HCT116 (cell line): ENCODE measurements at regions not wholly inside any gene's neighbourhood (a gene's known extent, or its start where the extent isn't known, plus 50 kb on each side); places are given as distances from the start of the nearest gene placed in this dataset.

ENCODE experiments used
- ATAC-seq: fragments of 200-7000 bp; cut with Tn5 transposase; 2 replicates; pipeline ENCODE4 v1.9.1; 2020; ENCODE audit warnings: mild to moderate bottlenecking, moderate library complexity
- BruUV-seq: library from RNA; stranded (reverse); fragments of 400-500 nt; replicated peaks from 2 replicates; lab custom pipeline; 2021; lab: Mats Ljungman, UMichigan
- CTCF ChIA-PET: fragments of 300-600 bp; sonication (Branson Sonifier 250); formaldehyde crosslinking; loops from one replicate; lab custom pipeline; 2021; ENCODE audit warnings: antibody characterized with exemption; lab: Charles Lee
- POLR2A ChIA-PET: fragments of 300-600, 350-600 bp; sonication (Branson Sonifier 250); formaldehyde crosslinking; loops from one replicate; lab custom pipeline; 2021; ENCODE audit warnings: antibody characterized with exemption; lab: Charles Lee
- RAD21 ChIA-PET, 2 experiments: fragments of 300-600 bp; sonication (Branson Sonifier 250); formaldehyde crosslinking; loops; one replicate each; lab custom pipeline; 2023; ENCODE audit warnings: low total read pairs in 2 of 2; ENCODE audit not compliant: uncharacterized antibody in 2 of 2, unreplicated experiment in 2 of 2, low non-redundant PET in 1 of 2; lab: Charles Lee
- DNase-seq: peaks from one replicate; pipeline ENCODE4 v3.0.0-alpha.2; 2010; ENCODE audit warnings: low read depth, low spot score
- H2AFZ ChIP-seq: fragments of 200-600 bp; shearing (Covaris generic), sonication (generic); 2 replicates; pipeline ENCODE4 v1.6.1; 2017; ENCODE audit warnings: low read depth, mixed run types, mixed read lengths, antibody characterized with exemption, low read length; ENCODE audit not compliant: poor library complexity, severe bottlenecking
- H3K27ac ChIP-seq: 2 replicates; pipeline ENCODE4 v1.5.1; 2012; ENCODE audit warnings: low read depth, low read length
- H3K27me3 ChIP-seq: fragments of 200-600 bp; sonication (generic); 2 replicates; pipeline ENCODE4 v1.6.1; 2016; ENCODE audit warnings: mixed run types, low read length, mixed read lengths; ENCODE audit not compliant: insufficient read depth
- H3K36me3 ChIP-seq, 2 experiments: fragments of 200-500 bp in 1 of 2; fragments of 200-600 bp in 1 of 2; sonication (Bioruptor generic) in 1 of 2; sonication (generic) in 1 of 2; 2 replicates each; pipeline versions ENCODE4 v1.5.1 to v1.6.1; 2014 to 2016; ENCODE audit warnings: low read length in 2 of 2, inconsistent platforms in 1 of 2, mixed read lengths in 1 of 2, mixed run types in 1 of 2; ENCODE audit not compliant: insufficient read depth in 2 of 2, control insufficient read depth in 1 of 2
- H3K4me1 ChIP-seq, 2 experiments: fragments of 200-600 bp in 1 of 2; sonication (generic) in 1 of 2; 2 replicates each; pipeline versions ENCODE4 v1.5.1 to v1.6.1; 2012 to 2017; ENCODE audit warnings: low read length in 2 of 2, inconsistent platforms in 1 of 2, mild to moderate bottlenecking in 1 of 2, mixed read lengths in 1 of 2, mixed run types in 1 of 2, moderate library complexity in 1 of 2; ENCODE audit not compliant: insufficient read depth in 2 of 2, control insufficient read depth in 1 of 2
- H3K4me2 ChIP-seq: fragments of 200-600 bp; sonication (generic); 2 replicates; pipeline ENCODE4 v1.6.1; 2017; ENCODE audit warnings: mixed run types, low read length, mixed read lengths
- H3K4me3 ChIP-seq, 2 experiments: fragments of 200-600 bp in 1 of 2; sonication (generic) in 1 of 2; replicated peaks in 1 of 2; 2 replicates each; pipeline ENCODE4 v1.5.1; 2011 to 2016; ENCODE audit warnings: low read length in 2 of 2, control low read depth in 1 of 2, low read depth in 1 of 2, mild to moderate bottlenecking in 1 of 2, mixed read lengths in 1 of 2, mixed run types in 1 of 2
- H3K79me2 ChIP-seq: fragments of 200-600 bp; sonication (generic); 2 replicates; pipeline ENCODE4 v1.6.1; 2017; ENCODE audit warnings: mild to moderate bottlenecking, mixed run types, low read length, moderate library complexity, mixed read lengths; ENCODE audit not compliant: insufficient read depth
- H3K9ac ChIP-seq: fragments of 200-600 bp; sonication (generic); 2 replicates; pipeline ENCODE4 v1.6.1; 2016; ENCODE audit warnings: low read length, mixed read lengths
- H3K9me2 ChIP-seq: fragments of 200-600 bp; sonication (generic), shearing (Covaris generic); 2 replicates; pipeline ENCODE4 v1.6.1; 2017; ENCODE audit warnings: mixed run types, mild to moderate bottlenecking, moderate library complexity; ENCODE audit not compliant: insufficient read depth
- H3K9me3 ChIP-seq, 2 experiments: fragments of 200-500 bp in 1 of 2; fragments of 200-600 bp in 1 of 2; sonication (Bioruptor generic) in 1 of 2; sonication (generic) in 1 of 2; 2 replicates each; pipeline ENCODE4 v1.6.1; 2014 to 2017; ENCODE audit warnings: low read length in 2 of 2, mixed read lengths in 2 of 2, inconsistent platforms in 1 of 2, low read depth in 1 of 2, mild to moderate bottlenecking in 1 of 2, mixed run types in 1 of 2, moderate library complexity in 1 of 2; ENCODE audit not compliant: control insufficient read depth in 1 of 2, insufficient read depth in 1 of 2
- H4K20me1 ChIP-seq: fragments of 200-600 bp; sonication (generic), shearing (Covaris generic); 2 replicates; pipeline ENCODE4 v1.6.1; 2017; ENCODE audit warnings: mixed run types, mild to moderate bottlenecking, moderate library complexity; ENCODE audit not compliant: insufficient read depth
- CBX3 ChIP-seq: IDR thresholded peaks from 2 replicates; pipeline ENCODE4 v1.6.1; 2012; ENCODE audit warnings: low read depth
- CEBPB ChIP-seq: IDR thresholded peaks from 2 replicates; pipeline ENCODE4 v1.6.1; 2012; ENCODE audit warnings: low read depth
- POLR2AphosphoS5 ChIP-seq: IDR thresholded peaks from 2 replicates; pipeline ENCODE4 v1.6.1; 2011; ENCODE audit warnings: mild to moderate bottlenecking, low read depth, low read length, moderate library complexity
- SIN3A ChIP-seq: IDR thresholded peaks from 2 replicates; pipeline ENCODE4 v1.6.1; 2012; ENCODE audit warnings: low read depth
- YY1 ChIP-seq: IDR thresholded peaks from 2 replicates; pipeline ENCODE4 v1.6.1; 2011; ENCODE audit warnings: low read length, low read depth, moderate library complexity, mild to moderate bottlenecking; ENCODE audit not compliant: insufficient replicate concordance; ENCODE audit errors: extremely low read depth
- intact Hi-C: fragments of 100-400 bp; cut with micrococcal nuclease; formaldehyde crosslinking; loops from 2 replicates; pipeline ENCODE4 v1.10.0; 2022
- TF ChIP-seq, protein P1 (sequence below), 3 experiments: fragments of 200-600 bp in 1 of 3; sonication (generic) in 1 of 3; IDR thresholded peaks in 2 of 3; conservative IDR thresholded peaks in 1 of 3; 2 replicates each; pipeline ENCODE4 v1.5.1; 2012 to 2017; ENCODE audit warnings: low read depth in 2 of 3, low read length in 2 of 3, antibody characterized with exemption in 1 of 3, borderline replicate concordance in 1 of 3, control low read depth in 1 of 3, mild to moderate bottlenecking in 1 of 3, mixed read lengths in 1 of 3, mixed run types in 1 of 3, moderate library complexity in 1 of 3; ENCODE audit not compliant: insufficient read depth in 1 of 3

DNA sequence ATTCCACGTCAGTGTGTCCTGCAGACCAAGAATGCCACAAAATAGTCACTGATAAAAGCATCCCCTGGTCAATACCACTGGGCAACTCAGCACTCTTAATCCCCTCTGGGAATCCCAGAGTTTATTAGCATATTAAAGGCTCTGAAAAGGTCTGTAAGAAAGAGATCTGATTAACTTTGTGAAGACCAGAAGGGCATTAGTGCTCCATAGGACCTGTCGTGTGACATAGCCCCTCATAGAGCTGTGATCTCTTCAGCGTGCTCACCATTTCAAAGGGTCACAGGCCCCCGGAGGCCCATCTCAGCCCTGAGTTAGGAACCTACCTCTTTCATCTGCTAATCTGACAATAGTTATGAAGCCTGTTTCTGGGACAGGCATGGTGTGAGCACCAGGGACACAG lies 299.2 kb downstream of the MN1 start:
- no peak for ATAC-seq
- POLR2A ChIA-PET, result no interaction called here
- Histone ChIP-seq H3K4me2 (no peak overlapping the region), H3K9me2 (no peaks in the 10 kb centered on the region), H3K9me3 (0 out of 4 replicates have a peak, but pooled peaks cover 0 to 4% of the 10 kb centered on the region in 2 experiments), H3K27ac (no peak overlapping the region), H3K36me3 (no peaks in the 10 kb centered on the region), H3K79me2 (no peaks in the 10 kb centered on the region), H3K27me3 (peaks cover 3% of the 10 kb centered on the region; the same call in 1 of the 2 replicates), H3K9ac (no peak overlapping the region), H4K20me1 (no peaks in the 10 kb centered on the region), H2AFZ (no peak overlapping the region), H3K4me3 (no peak overlapping the region)
- RAD21 ChIA-PET, result no interaction called here
- CTCF ChIA-PET, result no interaction called here
- intact Hi-C loops, result no loop called here
- TF ChIP-seq POLR2AphosphoS5 (no peak), CEBPB (no peak), SIN3A (no peak), CBX3 (no peak), YY1 (no peak)
- TF ChIP-seq, protein P1, sequence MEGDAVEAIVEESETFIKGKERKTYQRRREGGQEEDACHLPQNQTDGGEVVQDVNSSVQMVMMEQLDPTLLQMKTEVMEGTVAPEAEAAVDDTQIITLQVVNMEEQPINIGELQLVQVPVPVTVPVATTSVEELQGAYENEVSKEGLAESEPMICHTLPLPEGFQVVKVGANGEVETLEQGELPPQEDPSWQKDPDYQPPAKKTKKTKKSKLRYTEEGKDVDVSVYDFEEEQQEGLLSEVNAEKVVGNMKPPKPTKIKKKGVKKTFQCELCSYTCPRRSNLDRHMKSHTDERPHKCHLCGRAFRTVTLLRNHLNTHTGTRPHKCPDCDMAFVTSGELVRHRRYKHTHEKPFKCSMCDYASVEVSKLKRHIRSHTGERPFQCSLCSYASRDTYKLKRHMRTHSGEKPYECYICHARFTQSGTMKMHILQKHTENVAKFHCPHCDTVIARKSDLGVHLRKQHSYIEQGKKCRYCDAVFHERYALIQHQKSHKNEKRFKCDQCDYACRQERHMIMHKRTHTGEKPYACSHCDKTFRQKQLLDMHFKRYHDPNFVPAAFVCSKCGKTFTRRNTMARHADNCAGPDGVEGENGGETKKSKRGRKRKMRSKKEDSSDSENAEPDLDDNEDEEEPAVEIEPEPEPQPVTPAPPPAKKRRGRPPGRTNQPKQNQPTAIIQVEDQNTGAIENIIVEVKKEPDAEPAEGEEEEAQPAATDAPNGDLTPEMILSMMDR (IDR thresholded peaks at IDR 0.05 in 2 of 3, conservative IDR thresholded peaks at IDR 0.05 in 1 of 3; ENCODE audit: borderline replicate concordance in 1 of 3, insufficient read depth in 1 of 3, low read depth in 2 of 3, low read length in 2 of 3), result no peak
- TF ChIP-seq, all 23 proteins: peak for 0
- no TSS peak for BruUV-seq
- H3K4me1 ChIP-seq, result no peaks in the 10 kb centered on the region
- no peak for DNase-seq
